ENCODE measurements at regions not wholly inside any gene's neighbourhood (a gene's known extent, or its start where the extent isn't known, plus 50 kb on each side); places are given as distances from the start of the nearest gene placed in this dataset.

DNA sequence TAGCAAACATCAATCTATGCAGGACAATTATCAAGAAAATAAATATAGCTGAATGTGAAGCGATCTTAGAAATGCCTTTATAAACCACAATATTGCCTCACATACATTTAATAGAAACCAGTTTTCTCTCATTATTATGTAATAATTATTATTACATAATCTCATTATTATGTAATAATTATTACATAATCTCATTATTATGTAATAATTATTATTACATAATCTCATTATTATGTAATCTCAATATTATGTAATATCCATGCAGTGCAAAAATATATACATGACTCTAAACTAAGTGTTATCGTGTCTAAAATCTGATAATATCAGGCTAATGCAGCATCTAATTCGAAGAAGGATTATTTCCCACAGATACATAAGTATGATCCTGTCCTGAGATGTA, 563.9 kb upstream of the SEMA6A start:
- no peaks in the 10 kb centered on the region for H3K36me3 ChIP-seq (replicated peaks; ENCODE audit: insufficient read depth, low read length)
- H2AFZ ChIP-seq (ENCODE audit: low read length), result no peak overlapping the region
- H3K79me2 ChIP-seq (ENCODE audit: low read length), result no peaks in the 10 kb centered on the region
- H3K4me1 ChIP-seq (ENCODE audit: low read length), result no peaks in the 10 kb centered on the region
- no peak overlapping the region for H3K9ac ChIP-seq (ENCODE audit: low read length)
- no peak overlapping the region for H3K4me3 ChIP-seq (ENCODE audit: low read length)
- no peaks in the 10 kb centered on the region for H3K9me2 ChIP-seq (replicated peaks; ENCODE audit: insufficient read depth, low read length)
- DNase-seq, result no peak
- no peaks in the 10 kb centered on the region for H3K9me3 ChIP-seq (replicated peaks; ENCODE audit: insufficient read depth, low read length)
- no peaks in the 10 kb centered on the region for H3K27me3 ChIP-seq (replicated peaks; ENCODE audit: insufficient read depth, low read length)
- H3F3A ChIP-seq (ENCODE audit: insufficient read depth, low read length), result no peaks in the 10 kb centered on the region
- no peaks in the 10 kb centered on the region for H4K20me1 ChIP-seq (ENCODE audit: insufficient read depth, low read length)
- no peak overlapping the region for H3K27ac ChIP-seq (ENCODE audit: low read length)
- TF ChIP-seq, protein P1, sequence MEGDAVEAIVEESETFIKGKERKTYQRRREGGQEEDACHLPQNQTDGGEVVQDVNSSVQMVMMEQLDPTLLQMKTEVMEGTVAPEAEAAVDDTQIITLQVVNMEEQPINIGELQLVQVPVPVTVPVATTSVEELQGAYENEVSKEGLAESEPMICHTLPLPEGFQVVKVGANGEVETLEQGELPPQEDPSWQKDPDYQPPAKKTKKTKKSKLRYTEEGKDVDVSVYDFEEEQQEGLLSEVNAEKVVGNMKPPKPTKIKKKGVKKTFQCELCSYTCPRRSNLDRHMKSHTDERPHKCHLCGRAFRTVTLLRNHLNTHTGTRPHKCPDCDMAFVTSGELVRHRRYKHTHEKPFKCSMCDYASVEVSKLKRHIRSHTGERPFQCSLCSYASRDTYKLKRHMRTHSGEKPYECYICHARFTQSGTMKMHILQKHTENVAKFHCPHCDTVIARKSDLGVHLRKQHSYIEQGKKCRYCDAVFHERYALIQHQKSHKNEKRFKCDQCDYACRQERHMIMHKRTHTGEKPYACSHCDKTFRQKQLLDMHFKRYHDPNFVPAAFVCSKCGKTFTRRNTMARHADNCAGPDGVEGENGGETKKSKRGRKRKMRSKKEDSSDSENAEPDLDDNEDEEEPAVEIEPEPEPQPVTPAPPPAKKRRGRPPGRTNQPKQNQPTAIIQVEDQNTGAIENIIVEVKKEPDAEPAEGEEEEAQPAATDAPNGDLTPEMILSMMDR (IDR thresholded peaks at IDR 0.05; ENCODE audit: low read length), result no peak
- TF ChIP-seq EZH2phosphoT487 (IDR thresholded peaks at IDR 0.05; ENCODE audit: low read length) (no peak), EZH2 (optimal IDR thresholded peaks at IDR 0.05; ENCODE audit: low read depth, low read length) (no peak)
- H3K4me2 ChIP-seq (ENCODE audit: low read depth, low read length), result no peak overlapping the region

DNA sequence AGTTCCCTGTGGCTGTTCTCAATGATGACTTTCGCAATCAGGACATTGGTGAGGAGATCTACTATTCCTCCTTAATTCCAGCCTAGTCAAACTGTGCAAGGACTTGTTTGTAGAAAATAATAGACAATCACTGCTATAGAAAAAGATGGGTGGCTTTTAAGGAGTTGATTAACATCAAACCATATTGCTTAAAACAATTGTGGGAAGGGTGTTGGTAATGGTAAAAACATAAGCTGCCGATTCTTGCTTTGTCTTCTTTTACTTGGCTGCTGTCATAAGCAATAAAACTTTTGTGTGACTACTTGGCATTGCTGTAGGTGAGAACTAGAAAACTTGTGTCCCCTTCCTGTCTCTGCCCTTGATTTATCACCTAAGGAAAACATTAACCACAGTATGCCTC, 561.2 kb upstream of the SEMA6A start:
- Histone ChIP-seq H3K79me2 (ENCODE audit: low read length) (no peaks in the 10 kb centered on the region), H4K20me1 (ENCODE audit: insufficient read depth, low read length) (no peaks in the 10 kb centered on the region), H3K4me1 (ENCODE audit: low read length) (no peaks in the 10 kb centered on the region), H3K4me2 (ENCODE audit: low read depth, low read length) (no peak overlapping the region), H3K4me3 (ENCODE audit: low read length) (no peak overlapping the region), H3K27ac (ENCODE audit: low read length) (no peak overlapping the region), H3K9ac (ENCODE audit: low read length) (no peak overlapping the region), H3K9me3 (replicated peaks; ENCODE audit: insufficient read depth, low read length) (no peaks in the 10 kb centered on the region), H3K36me3 (replicated peaks; ENCODE audit: insufficient read depth, low read length) (no peaks in the 10 kb centered on the region), H3K9me2 (replicated peaks; ENCODE audit: insufficient read depth, low read length) (no peaks in the 10 kb centered on the region), H2AFZ (ENCODE audit: low read length) (no peak overlapping the region), H3K27me3 (replicated peaks; ENCODE audit: insufficient read depth, low read length) (no peaks in the 10 kb centered on the region), H3F3A (ENCODE audit: insufficient read depth, low read length) (0 out of 2 replicates have a peak, but pooled peaks cover 5% of the 10 kb centered on the region)
- TF ChIP-seq EZH2 (optimal IDR thresholded peaks at IDR 0.05; ENCODE audit: low read depth, low read length), result no peak
- TF ChIP-seq, protein P1 (IDR thresholded peaks at IDR 0.05; ENCODE audit: low read length), result no peak
- TF ChIP-seq EZH2phosphoT487 (IDR thresholded peaks at IDR 0.05; ENCODE audit: low read length), result no peak
- no peak for DNase-seq

DNA sequence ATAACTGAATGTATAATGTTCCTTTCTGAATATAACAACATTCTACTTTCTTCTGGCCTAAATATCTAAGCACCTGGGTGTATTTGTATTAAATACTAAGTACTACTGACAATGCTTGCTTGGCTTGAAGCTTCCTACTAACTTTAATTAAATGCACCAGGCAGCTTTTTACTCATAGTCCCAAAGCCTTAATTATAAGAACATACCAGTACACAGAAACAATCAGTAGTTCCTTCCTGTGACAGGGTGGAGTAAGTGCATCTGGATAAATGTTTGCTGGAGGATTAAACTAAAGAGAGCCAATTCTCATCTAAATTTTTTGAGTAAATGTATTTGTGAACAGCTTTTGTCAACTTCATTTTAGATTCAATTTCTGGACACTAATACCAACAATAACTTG, 558.6 kb upstream of the SEMA6A start:
- H4K20me1 ChIP-seq (ENCODE audit: insufficient read depth, low read length), result no peaks in the 10 kb centered on the region
- no peaks in the 10 kb centered on the region for H3K79me2 ChIP-seq (ENCODE audit: low read length)
- no peaks in the 10 kb centered on the region for H3K36me3 ChIP-seq (replicated peaks; ENCODE audit: insufficient read depth, low read length)
- no peaks in the 10 kb centered on the region for H3K27me3 ChIP-seq (replicated peaks; ENCODE audit: insufficient read depth, low read length)
- H3K9ac ChIP-seq (ENCODE audit: low read length), result no peak overlapping the region
- H3K4me1 ChIP-seq (ENCODE audit: low read length), result no peaks in the 10 kb centered on the region
- no peak overlapping the region for H3K27ac ChIP-seq (ENCODE audit: low read length)
- no peak overlapping the region for H3K4me2 ChIP-seq (ENCODE audit: low read depth, low read length)
- H3F3A ChIP-seq (ENCODE audit: insufficient read depth, low read length), result 0 out of 2 replicates have a peak, but pooled peaks cover 7% of the 10 kb centered on the region
- no peak overlapping the region for H2AFZ ChIP-seq (ENCODE audit: low read length)
- H3K4me3 ChIP-seq (ENCODE audit: low read length), result no peak overlapping the region
- TF ChIP-seq EZH2phosphoT487 (IDR thresholded peaks at IDR 0.05; ENCODE audit: low read length) (no peak), EZH2 (optimal IDR thresholded peaks at IDR 0.05; ENCODE audit: low read depth, low read length) (no peak)
- TF ChIP-seq, protein P1 (IDR thresholded peaks at IDR 0.05; ENCODE audit: low read length), result no peak
- no peaks in the 10 kb centered on the region for H3K9me2 ChIP-seq (replicated peaks; ENCODE audit: insufficient read depth, low read length)
- H3K9me3 ChIP-seq (replicated peaks; ENCODE audit: insufficient read depth, low read length), result no peaks in the 10 kb centered on the region
- no peak for DNase-seq
